ENCODE measurements at regions not wholly inside any gene's neighbourhood (a gene's known extent, or its start where the extent isn't known, plus 50 kb on each side); places are given as distances from the start of the nearest gene placed in this dataset.

DNA sequence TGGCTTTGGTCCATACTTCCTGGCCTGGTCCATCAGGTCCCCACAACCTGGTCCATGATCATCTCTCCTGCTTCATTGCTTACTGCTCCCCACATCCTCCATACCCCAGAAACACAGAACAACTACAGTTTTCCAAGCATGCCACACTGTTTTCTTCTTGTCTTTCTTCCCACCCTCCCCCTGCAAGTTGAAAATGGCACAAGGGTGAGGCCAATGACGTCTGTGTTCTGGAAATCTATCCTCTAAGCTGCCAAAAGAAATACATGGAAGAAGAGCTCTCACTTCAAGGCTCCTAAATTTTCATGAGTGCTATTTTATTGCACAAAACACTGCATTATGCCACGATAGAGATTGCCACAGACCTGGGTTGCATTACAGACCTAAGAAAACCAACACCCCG is 404.4 kb downstream of the VPS13C start:
- H3K4me3 ChIP-seq (ENCODE audit: low read length) = no peak overlapping the region
- no peak for DNase-seq (ENCODE audit: low read depth)
- TF ChIP-seq, protein P1, sequence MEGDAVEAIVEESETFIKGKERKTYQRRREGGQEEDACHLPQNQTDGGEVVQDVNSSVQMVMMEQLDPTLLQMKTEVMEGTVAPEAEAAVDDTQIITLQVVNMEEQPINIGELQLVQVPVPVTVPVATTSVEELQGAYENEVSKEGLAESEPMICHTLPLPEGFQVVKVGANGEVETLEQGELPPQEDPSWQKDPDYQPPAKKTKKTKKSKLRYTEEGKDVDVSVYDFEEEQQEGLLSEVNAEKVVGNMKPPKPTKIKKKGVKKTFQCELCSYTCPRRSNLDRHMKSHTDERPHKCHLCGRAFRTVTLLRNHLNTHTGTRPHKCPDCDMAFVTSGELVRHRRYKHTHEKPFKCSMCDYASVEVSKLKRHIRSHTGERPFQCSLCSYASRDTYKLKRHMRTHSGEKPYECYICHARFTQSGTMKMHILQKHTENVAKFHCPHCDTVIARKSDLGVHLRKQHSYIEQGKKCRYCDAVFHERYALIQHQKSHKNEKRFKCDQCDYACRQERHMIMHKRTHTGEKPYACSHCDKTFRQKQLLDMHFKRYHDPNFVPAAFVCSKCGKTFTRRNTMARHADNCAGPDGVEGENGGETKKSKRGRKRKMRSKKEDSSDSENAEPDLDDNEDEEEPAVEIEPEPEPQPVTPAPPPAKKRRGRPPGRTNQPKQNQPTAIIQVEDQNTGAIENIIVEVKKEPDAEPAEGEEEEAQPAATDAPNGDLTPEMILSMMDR (conservative IDR thresholded peaks at IDR 0.05; ENCODE audit: low read depth, low read length) = no peak

GRCh38 chr15:61654918-61655317 is 405.3 kb downstream of the VPS13C start:
- no peak overlapping the region for H3K4me3 ChIP-seq (ENCODE audit: low read length)
- DNase-seq (ENCODE audit: low read depth) = no peak
- TF ChIP-seq, protein P1 (conservative IDR thresholded peaks at IDR 0.05; ENCODE audit: low read depth, low read length) = no peak

DNA sequence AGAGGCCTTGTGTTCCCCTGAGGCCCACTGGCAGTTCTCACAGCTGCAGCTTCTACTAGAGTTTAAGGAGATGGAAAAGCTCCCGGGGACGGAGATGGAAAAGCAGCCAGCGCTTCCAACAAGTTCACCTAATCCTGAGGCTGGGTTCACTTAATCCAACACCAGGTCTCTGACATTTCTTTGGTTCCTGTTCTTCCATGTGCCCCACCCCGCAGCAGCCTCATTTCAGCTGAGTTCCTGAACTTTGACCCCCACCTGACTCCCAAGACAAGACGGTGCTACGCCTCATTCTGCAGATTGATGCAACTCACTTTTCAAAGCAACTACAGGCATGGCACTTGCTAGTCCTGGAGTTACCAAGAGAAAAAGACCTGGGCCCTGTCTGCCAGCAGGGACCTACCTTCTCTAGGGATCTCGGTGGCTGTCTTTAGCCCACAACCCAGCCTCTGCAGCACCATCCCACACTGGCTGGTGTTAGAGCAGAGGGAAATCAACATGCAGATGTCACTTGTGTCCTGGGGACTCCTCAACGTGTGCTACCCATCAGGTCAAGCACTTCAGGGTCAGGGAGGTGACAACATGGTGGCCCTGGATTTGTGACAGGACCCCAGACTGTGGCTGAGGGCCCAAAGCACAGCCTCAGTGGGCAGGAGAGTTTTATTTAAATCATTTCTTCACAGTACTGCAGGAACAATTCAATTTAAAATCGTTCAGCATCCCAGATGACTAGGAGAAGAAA is 406.1 kb downstream of the VPS13C start:
- no peak overlapping the region for H3K4me3 ChIP-seq (ENCODE audit: low read length)
- TF ChIP-seq, protein P1 (conservative IDR thresholded peaks at IDR 0.05; ENCODE audit: low read depth, low read length) = no peak
- DNase-seq (ENCODE audit: low read depth) = no peak

DNA sequence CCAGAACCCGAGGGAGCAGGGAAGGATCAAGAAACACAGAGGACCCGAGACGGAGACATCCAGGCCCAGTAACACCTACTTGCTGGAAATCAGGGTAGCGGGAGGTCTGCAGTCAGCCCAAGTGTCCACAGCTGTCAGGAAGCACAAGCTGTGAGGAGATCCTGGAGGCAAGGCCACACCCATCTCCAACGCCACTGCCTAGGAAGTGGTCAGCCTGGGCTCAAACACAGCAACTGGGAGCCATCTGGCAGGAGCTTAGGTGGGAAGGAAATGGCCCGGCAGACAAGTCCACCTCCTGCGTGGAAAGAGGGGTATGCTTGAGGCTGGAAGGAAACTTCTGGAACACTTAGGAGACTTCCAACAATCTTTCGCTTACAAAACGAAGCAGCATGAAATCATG is 407.1 kb downstream of the VPS13C start:
- DNase-seq (ENCODE audit: low read depth) = no peak
- no peak overlapping the region for H3K4me3 ChIP-seq (ENCODE audit: low read length)
- TF ChIP-seq, protein P1 (conservative IDR thresholded peaks at IDR 0.05; ENCODE audit: low read depth, low read length) = no peak

GRCh38 chr15:61651267-61651666 is 409.0 kb downstream of the VPS13C start:
- H3K4me3 ChIP-seq (ENCODE audit: low read length) = no peak overlapping the region
- DNase-seq (ENCODE audit: low read depth) = no peak

GRCh38 chr15:61649046-61649445 is 411.2 kb downstream of the VPS13C start:
- TF ChIP-seq, protein P1 (conservative IDR thresholded peaks at IDR 0.05; ENCODE audit: low read depth, low read length) = no peak
- no peak for DNase-seq (ENCODE audit: low read depth)
- no peak overlapping the region for H3K4me3 ChIP-seq (ENCODE audit: low read length)

More at GRCh38 chr15:61651267-61651666, 409.0 kb downstream of the VPS13C start:
- TF ChIP-seq, protein P1 (conservative IDR thresholded peaks at IDR 0.05; ENCODE audit: low read depth, low read length) = no peak

- no peak for DNase-seq (ENCODE audit: low read depth)
- TF ChIP-seq, protein P1 (conservative IDR thresholded peaks at IDR 0.05; ENCODE audit: low read depth, low read length) = no peak
- H3K4me3 ChIP-seq (ENCODE audit: low read length) = no peak overlapping the region
Measured at GRCh38 chr15:61644550-61644949, 415.4 kb upstream of the RORA start.
